ENCODE measurements at regions not wholly inside any gene's neighbourhood (a gene's known extent, or its start where the extent isn't known, plus 50 kb on each side); places are given as distances from the start of the nearest gene placed in this dataset.

GRCh38 chr11:42234451-42234951 is 775.0 kb upstream of the LRRC4C start:
- Histone ChIP-seq H3K4me3 (ENCODE audit: insufficient read depth, low read depth, low read length) (no peak overlapping the region), H4K20me1 (ENCODE audit: insufficient read depth, low read length) (no peaks in the 10 kb centered on the region), H3K36me3 (ENCODE audit: insufficient read depth, low read length) (no peaks in the 10 kb centered on the region), H2AFZ (ENCODE audit: low read depth, low read length) (no peak overlapping the region), H3K4me2 (ENCODE audit: low read length) (peak overlapping the region; percentile 26), H3K79me2 (ENCODE audit: insufficient read depth, low read length) (no peaks in the 10 kb centered on the region), H3K4me1 (ENCODE audit: insufficient read depth, low read length) (peaks cover 22% of the 10 kb centered on the region), H3K27ac (ENCODE audit: low read depth, low read length) (peak overlapping the region; percentile 61), H3K9me3 (ENCODE audit: insufficient read depth, low read depth, low read length) (no peaks in the 10 kb centered on the region), H3K9ac (ENCODE audit: low read length) (peak overlapping the region; percentile 37), H3K27me3 (ENCODE audit: insufficient read depth, low read length) (no peaks in the 10 kb centered on the region)
- H3K36me3 Mint-ChIP-seq (ENCODE audit: low read depth, unreplicated experiment) = no peaks in the 10 kb centered on the region
- DNase-seq (ENCODE audit: low read depth) (peak; percentile 98), FAIRE-seq (peak; percentile 63)
- peaks cover 7% of the 10 kb centered on the region for H3K4me1 Mint-ChIP-seq (ENCODE audit: low read depth, unreplicated experiment)
- TF ChIP-seq CTCF (IDR thresholded peaks at IDR 0.05; ENCODE audit: insufficient read depth, low read depth, low read length) (no peak), EZH2 (IDR thresholded peaks at IDR 0.05; ENCODE audit: insufficient read depth, low read length) (no peak)
- peaks cover 3% of the 10 kb centered on the region for H3K9me3 Mint-ChIP-seq (ENCODE audit: unreplicated experiment)
- H3K27me3 Mint-ChIP-seq (ENCODE audit: low read depth, unreplicated experiment) = no peaks in the 10 kb centered on the region
- H3K27ac Mint-ChIP-seq (ENCODE audit: unreplicated experiment) = no peak overlapping the region
- H3K4me3 Mint-ChIP-seq (ENCODE audit: unreplicated experiment) = no peak overlapping the region

GRCh38 chr11:42237701-42238235 is 778.3 kb upstream of the LRRC4C start:
- no peaks in the 10 kb centered on the region for H4K20me1 ChIP-seq (ENCODE audit: insufficient read depth, low read length)
- H3K9me3 Mint-ChIP-seq (ENCODE audit: unreplicated experiment) = peaks cover 6% of the 10 kb centered on the region
- no peaks in the 10 kb centered on the region for H3K27me3 Mint-ChIP-seq (ENCODE audit: low read depth, unreplicated experiment)
- FAIRE-seq (peak; percentile 71), DNase-seq (ENCODE audit: low read depth) (peak; percentile 91)
- peak overlapping the region; percentile 75 for H3K27ac Mint-ChIP-seq (ENCODE audit: unreplicated experiment)
- peak overlapping the region; percentile 61 for H3K4me2 ChIP-seq (ENCODE audit: low read length)
- H3K36me3 Mint-ChIP-seq (ENCODE audit: low read depth, unreplicated experiment) = no peaks in the 10 kb centered on the region
- H3K79me2 ChIP-seq (ENCODE audit: insufficient read depth, low read length) = no peaks in the 10 kb centered on the region
- H2AFZ ChIP-seq (ENCODE audit: low read depth, low read length) = no peak overlapping the region
- H3K9me3 ChIP-seq (ENCODE audit: insufficient read depth, low read depth, low read length) = no peaks in the 10 kb centered on the region
- H3K36me3 ChIP-seq (ENCODE audit: insufficient read depth, low read length) = no peaks in the 10 kb centered on the region
- H3K4me1 ChIP-seq (ENCODE audit: insufficient read depth, low read length) = peaks cover 22% of the 10 kb centered on the region
- peak overlapping the region; percentile 87 for H3K27ac ChIP-seq (ENCODE audit: low read depth, low read length)
- H3K4me1 Mint-ChIP-seq (ENCODE audit: low read depth, unreplicated experiment) = peaks cover 7% of the 10 kb centered on the region
- H3K4me3 ChIP-seq (ENCODE audit: insufficient read depth, low read depth, low read length) = no peak overlapping the region
- no peaks in the 10 kb centered on the region for H3K27me3 ChIP-seq (ENCODE audit: insufficient read depth, low read length)
- peak overlapping the region; percentile 47 for H3K9ac ChIP-seq (ENCODE audit: low read length)
- H3K4me3 Mint-ChIP-seq (ENCODE audit: unreplicated experiment) = no peak overlapping the region
- no peak for TF ChIP-seq CTCF (IDR thresholded peaks at IDR 0.05; ENCODE audit: insufficient read depth, low read depth, low read length)
- TF ChIP-seq EZH2 (IDR thresholded peaks at IDR 0.05; ENCODE audit: insufficient read depth, low read length) = no peak

GRCh38 chr11:42239188-42239587 is 779.7 kb upstream of the LRRC4C start:
- Mint-ChIP-seq H3K4me3 (ENCODE audit: unreplicated experiment) (no peak overlapping the region), H3K27me3 (ENCODE audit: low read depth, unreplicated experiment) (no peaks in the 10 kb centered on the region), H3K27ac (ENCODE audit: unreplicated experiment) (no peak overlapping the region), H3K36me3 (ENCODE audit: low read depth, unreplicated experiment) (no peaks in the 10 kb centered on the region), H3K4me1 (ENCODE audit: low read depth, unreplicated experiment) (peaks cover 7% of the 10 kb centered on the region), H3K9me3 (ENCODE audit: unreplicated experiment) (peaks cover 6% of the 10 kb centered on the region)
- Histone ChIP-seq H3K9ac (ENCODE audit: low read length) (no peak overlapping the region), H3K79me2 (ENCODE audit: insufficient read depth, low read length) (no peaks in the 10 kb centered on the region), H3K4me3 (ENCODE audit: insufficient read depth, low read depth, low read length) (no peak overlapping the region), H3K36me3 (ENCODE audit: insufficient read depth, low read length) (no peaks in the 10 kb centered on the region), H2AFZ (ENCODE audit: low read depth, low read length) (peak overlapping the region; percentile 29), H3K4me1 (ENCODE audit: insufficient read depth, low read length) (peaks cover 20% of the 10 kb centered on the region), H3K27ac (ENCODE audit: low read depth, low read length) (peak overlapping the region; percentile 87), H3K9me3 (ENCODE audit: insufficient read depth, low read depth, low read length) (no peaks in the 10 kb centered on the region), H3K4me2 (ENCODE audit: low read length) (peak overlapping the region; percentile 9), H4K20me1 (ENCODE audit: insufficient read depth, low read length) (no peaks in the 10 kb centered on the region), H3K27me3 (ENCODE audit: insufficient read depth, low read length) (no peaks in the 10 kb centered on the region)
- FAIRE-seq (peak; percentile 87), DNase-seq (ENCODE audit: low read depth) (peak; percentile 95)
- TF ChIP-seq CTCF (IDR thresholded peaks at IDR 0.05; ENCODE audit: insufficient read depth, low read depth, low read length) = no peak
- TF ChIP-seq EZH2 (IDR thresholded peaks at IDR 0.05; ENCODE audit: insufficient read depth, low read length) = no peak
